ENCODE measurements at regions not wholly inside any gene's neighbourhood (a gene's known extent, or its start where the extent isn't known, plus 50 kb on each side); places are given as distances from the start of the nearest gene placed in this dataset.

- H3K4me3 ChIP-seq (ENCODE audit: low read depth, low read length): no peak overlapping the region
- TF ChIP-seq CTCF (IDR thresholded peaks at IDR 0.05; ENCODE audit: control insufficient read depth, extremely low read depth, insufficient read depth): no peak
- DNase-seq (ENCODE audit: low read depth): peak; percentile 72
Observed at GRCh38 chr20:61115364-61116065, 136.5 kb upstream of the CDH4 start.

DNA sequence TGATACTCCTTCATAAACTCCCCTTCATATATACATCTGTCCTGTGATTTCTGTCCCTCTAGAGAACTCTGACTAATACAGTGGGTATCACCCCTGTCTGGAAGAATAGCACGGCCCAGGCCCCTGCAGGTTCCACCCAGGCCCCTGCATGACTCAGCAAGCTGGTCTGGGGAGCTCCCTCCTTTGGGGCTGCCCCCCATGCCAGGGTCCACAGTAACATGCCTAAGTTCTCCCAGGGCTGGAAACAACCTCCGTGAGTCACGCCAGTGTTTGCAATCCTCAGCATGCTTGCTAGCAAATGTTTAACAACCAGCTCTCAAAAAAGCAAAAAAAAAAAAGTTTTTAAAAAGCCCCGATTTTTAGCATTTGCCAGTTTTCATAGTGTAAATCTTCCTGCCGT lies 134.3 kb upstream of the CDH4 start:
- TF ChIP-seq CTCF (IDR thresholded peaks at IDR 0.05; ENCODE audit: control insufficient read depth, extremely low read depth, insufficient read depth): no peak
- H3K4me3 ChIP-seq (ENCODE audit: low read depth, low read length): no peak overlapping the region
- no peak for DNase-seq (ENCODE audit: low read depth)

- no peak for DNase-seq (ENCODE audit: low read depth)
- H3K4me3 ChIP-seq (ENCODE audit: low read depth, low read length): no peak overlapping the region
Observed at GRCh38 chr20:61118429-61119224, 133.4 kb upstream of the CDH4 start.

GRCh38 chr20:61119273-61119672 lies 132.8 kb upstream of the CDH4 start:
- no peak overlapping the region for H3K4me3 ChIP-seq (ENCODE audit: low read depth, low read length)
- DNase-seq (ENCODE audit: low read depth): no peak
- no peak for TF ChIP-seq CTCF (IDR thresholded peaks at IDR 0.05; ENCODE audit: control insufficient read depth, extremely low read depth, insufficient read depth)

More at GRCh38 chr20:61118429-61119224, 133.4 kb upstream of the CDH4 start:
- no peak for TF ChIP-seq CTCF (IDR thresholded peaks at IDR 0.05; ENCODE audit: control insufficient read depth, extremely low read depth, insufficient read depth)

- H3K4me3 ChIP-seq (ENCODE audit: low read depth, low read length): no peak overlapping the region
- no peak for TF ChIP-seq CTCF (IDR thresholded peaks at IDR 0.05; ENCODE audit: control insufficient read depth, extremely low read depth, insufficient read depth)
- DNase-seq (ENCODE audit: low read depth): no peak
Observed at GRCh38 chr20:61119794-61120410, 132.2 kb upstream of the CDH4 start.

- TF ChIP-seq CTCF (IDR thresholded peaks at IDR 0.05; ENCODE audit: control insufficient read depth, extremely low read depth, insufficient read depth): peak; percentile 71
- DNase-seq (ENCODE audit: low read depth): peak; percentile 18
- no peak overlapping the region for H3K4me3 ChIP-seq (ENCODE audit: low read depth, low read length)
Observed at GRCh38 chr20:61120595-61121515, 131.2 kb upstream of the CDH4 start.
